A549 (cell line): ENCODE measurements at regions not wholly inside any gene's neighbourhood (a gene's known extent, or its start where the extent isn't known, plus 50 kb on each side); places are given as distances from the start of the nearest gene placed in this dataset.

Experiments
- CTCF ChIP-seq: fragments of >200 bp; sonication (Bioruptor Twin); formaldehyde crosslinking; IDR thresholded peaks from 3 replicates; pipeline ENCODE4 v1.5.1; 2016
- KDM1A ChIP-seq: fragments of 200-600 bp; sonication (generic); IDR thresholded peaks from 2 replicates; pipeline ENCODE4 v1.6.1; 2016; ENCODE audit warnings: low read depth, mild to moderate bottlenecking
- MAZ ChIP-seq: fragments of 150-350 bp; IDR thresholded peaks from 2 replicates; pipeline ENCODE4 v1.6.1; 2014; ENCODE audit warnings: antibody characterized with exemption, low read depth, low read length, borderline replicate concordance
- TF ChIP-seq, protein P1 (sequence below): IDR thresholded peaks from 2 replicates; pipeline ENCODE4 v1.6.1; 2012

DNA sequence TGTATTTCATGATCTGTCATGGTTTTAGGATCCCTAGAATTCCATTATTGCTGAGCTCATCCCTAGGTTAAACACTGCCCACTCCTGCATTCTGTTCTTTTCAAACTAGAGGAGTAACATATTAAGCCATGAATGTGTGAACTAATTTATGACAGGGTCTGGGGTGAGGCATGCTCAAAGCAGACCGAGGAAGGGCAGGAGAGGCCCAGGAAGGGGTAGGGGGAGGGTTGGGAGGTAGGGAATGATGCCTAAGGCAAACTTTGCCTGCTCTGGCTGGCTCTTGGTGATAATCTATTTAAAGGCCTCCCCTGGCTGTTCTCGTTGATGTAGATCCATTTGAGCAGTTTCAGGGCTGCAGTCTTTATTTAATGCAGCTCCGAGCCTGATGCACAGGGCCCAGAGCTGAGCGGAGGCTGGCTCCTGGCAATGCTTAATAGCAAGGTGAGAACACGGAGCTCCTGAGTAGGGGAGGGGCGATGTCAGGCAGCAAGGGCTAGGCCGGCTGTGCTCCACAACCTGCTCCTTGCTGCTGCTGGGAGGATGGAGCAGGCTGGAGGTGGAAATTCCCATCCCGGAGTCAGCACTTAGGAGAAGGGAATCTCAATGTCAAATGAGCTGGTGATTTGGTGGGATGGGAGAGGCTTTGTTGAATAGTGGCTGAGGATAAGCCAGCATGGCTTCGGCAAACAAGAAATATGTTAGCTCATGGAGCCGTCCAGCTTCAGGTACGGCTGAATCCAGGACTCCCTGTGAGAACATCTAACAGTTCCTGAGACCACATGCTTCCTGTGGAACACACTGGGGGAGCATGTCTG lies 73.2 kb upstream of the UNC5A start:
- TF ChIP-seq, protein P1, sequence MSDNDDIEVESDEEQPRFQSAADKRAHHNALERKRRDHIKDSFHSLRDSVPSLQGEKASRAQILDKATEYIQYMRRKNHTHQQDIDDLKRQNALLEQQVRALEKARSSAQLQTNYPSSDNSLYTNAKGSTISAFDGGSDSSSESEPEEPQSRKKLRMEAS = no peak
- TF ChIP-seq CTCF (no peak), KDM1A (no peak), MAZ (no peak)
